WTC11 (cell line): ENCODE measurements at regions not wholly inside any gene's neighbourhood (a gene's known extent, or its start where the extent isn't known, plus 50 kb on each side); places are given as distances from the start of the nearest gene placed in this dataset.

Experiments
- ATAC-seq: fragments of 200-7000 bp; cut with Tn5 transposase; 2 replicates; pipeline ENCODE4 v1.10.0; 2021; ENCODE audit warnings: mild to moderate bottlenecking, moderate library complexity
- CTCF ChIA-PET: fragments of 300-600 bp; sonication (Branson Sonifier 250); formaldehyde crosslinking; loops from one replicate; lab custom pipeline; 2021; ENCODE audit warnings: antibody characterized with exemption; lab: Charles Lee
- POLR2A ChIA-PET: fragments of 350-600 bp; sonication (Branson Sonifier 250); formaldehyde crosslinking; loops from one replicate; lab custom pipeline; 2021; ENCODE audit warnings: antibody characterized with exemption; lab: Charles Lee
- DNase-seq: peaks from one replicate; pipeline ENCODE4 v3.0.0; 2021; ENCODE audit warnings: low spot score
- H3K27ac Mint-ChIP-seq: 2 replicates; pipeline ENCODE4 v1.8.0; 2021; ENCODE audit warnings: mixed read lengths
- H3K27me3 Mint-ChIP-seq: 2 replicates; pipeline ENCODE4 v1.8.0; 2021; ENCODE audit warnings: low read depth, mild to moderate bottlenecking, moderate library complexity, mixed read lengths
- H3K36me3 Mint-ChIP-seq: 2 replicates; pipeline ENCODE4 v1.8.0; 2021; ENCODE audit warnings: mixed read lengths
- H3K4me1 Mint-ChIP-seq: 2 replicates; pipeline ENCODE4 v1.8.0; 2022; ENCODE audit warnings: mixed read lengths
- H3K4me3 Mint-ChIP-seq: 2 replicates; pipeline ENCODE4 v1.8.0; 2021; ENCODE audit warnings: mild to moderate bottlenecking, moderate library complexity, mixed read lengths
- H3K9me3 Mint-ChIP-seq: 2 replicates; pipeline ENCODE4 v1.8.0; 2021; ENCODE audit warnings: mixed read lengths
- ATF1 ChIP-seq: sonication (generic); formaldehyde crosslinking; IDR thresholded peaks from 2 replicates; pipeline ENCODE4 v1.8.1; 2023; ENCODE audit warnings: mild to moderate bottlenecking, moderate library complexity, missing genetic modification reagents
- CREB1 ChIP-seq: sonication (generic); formaldehyde crosslinking; IDR thresholded peaks from 2 replicates; pipeline ENCODE4 v1.8.0; 2023; ENCODE audit warnings: mild to moderate bottlenecking, missing genetic modification reagents
- CREM ChIP-seq: sonication (generic); formaldehyde crosslinking; IDR thresholded peaks from 2 replicates; pipeline ENCODE4 v1.8.1; 2022; ENCODE audit warnings: mild to moderate bottlenecking, missing genetic modification reagents, moderate library complexity
- ESRRA ChIP-seq: sonication (generic); formaldehyde crosslinking; IDR thresholded peaks from 2 replicates; pipeline ENCODE4 v1.8.1; 2022; ENCODE audit warnings: mild to moderate bottlenecking, missing genetic modification reagents, borderline replicate concordance
- ETV6 ChIP-seq: sonication (generic); formaldehyde crosslinking; IDR thresholded peaks from 2 replicates; pipeline ENCODE4 v1.8.1; 2022; ENCODE audit warnings: mild to moderate bottlenecking, missing genetic modification reagents
- FOXP4 ChIP-seq: sonication (generic); formaldehyde crosslinking; IDR thresholded peaks from 2 replicates; pipeline ENCODE4 v1.8.0; 2022; ENCODE audit warnings: mild to moderate bottlenecking, missing genetic modification reagents
- HMGA2 ChIP-seq: fragments of 250-450 bp; sonication (Bioruptor Pico); IDR thresholded peaks from 2 replicates; pipeline ENCODE4 v1.4.0; 2021; ENCODE audit warnings: mild to moderate bottlenecking, moderate library complexity
- IRF1 ChIP-seq: sonication (generic); formaldehyde crosslinking; IDR thresholded peaks from 2 replicates; pipeline ENCODE4 v1.8.0; 2023; ENCODE audit warnings: missing genetic modification reagents
- OVOL2 ChIP-seq: fragments of 250-450 bp; sonication (Bioruptor Pico); IDR thresholded peaks from 2 replicates; pipeline ENCODE4 v1.9.0; 2021; ENCODE audit warnings: mild to moderate bottlenecking, borderline replicate concordance
- RELA ChIP-seq: sonication (generic); formaldehyde crosslinking; IDR thresholded peaks from 2 replicates; pipeline ENCODE4 v1.8.1; 2022; ENCODE audit warnings: missing genetic modification reagents, mild to moderate bottlenecking, borderline replicate concordance
- RORB ChIP-seq: fragments of 250-450 bp; sonication (Bioruptor Pico); IDR thresholded peaks from 2 replicates; pipeline ENCODE4 v1.9.0; 2021; ENCODE audit warnings: mild to moderate bottlenecking
- SP1 ChIP-seq: sonication (generic); formaldehyde crosslinking; conservative IDR thresholded peaks from 2 replicates; pipeline ENCODE4 v1.8.1; 2022; ENCODE audit warnings: missing genetic modification reagents
- TCF7 ChIP-seq: sonication (generic); formaldehyde crosslinking; IDR thresholded peaks from 2 replicates; pipeline ENCODE4 v1.8.0; 2022; ENCODE audit warnings: mild to moderate bottlenecking, low read depth, missing genetic modification reagents, moderate library complexity
- TEAD1 ChIP-seq: sonication (generic); formaldehyde crosslinking; IDR thresholded peaks from 2 replicates; pipeline ENCODE4 v1.8.0; 2022; ENCODE audit warnings: mild to moderate bottlenecking, missing genetic modification reagents
- ZBTB21 ChIP-seq: sonication (generic); formaldehyde crosslinking; IDR thresholded peaks from 2 replicates; pipeline ENCODE4 v1.8.1; 2023; ENCODE audit warnings: mild to moderate bottlenecking, missing genetic modification reagents, borderline replicate concordance
- ZNF138 ChIP-seq: sonication (generic); formaldehyde crosslinking; conservative IDR thresholded peaks from 2 replicates; pipeline ENCODE4 v1.8.1; 2022; ENCODE audit warnings: mild to moderate bottlenecking, moderate library complexity, missing genetic modification reagents
- ZNF232 ChIP-seq: sonication (generic); formaldehyde crosslinking; IDR thresholded peaks from 2 replicates; pipeline ENCODE4 v1.8.0; 2022; ENCODE audit warnings: mild to moderate bottlenecking, missing genetic modification reagents
- ZNF317 ChIP-seq: sonication (generic); formaldehyde crosslinking; IDR thresholded peaks from 2 replicates; pipeline ENCODE4 v1.8.1; 2023; ENCODE audit warnings: low read depth, mild to moderate bottlenecking, moderate library complexity, missing genetic modification reagents, borderline replicate concordance
- ZNF416 ChIP-seq: fragments of 250-450 bp; sonication (Bioruptor Pico); IDR thresholded peaks from 2 replicates; pipeline ENCODE4 v1.9.0; 2021; ENCODE audit warnings: mild to moderate bottlenecking, inconsistent platforms
- ZSCAN18 ChIP-seq: fragments of 250-450 bp; sonication (Bioruptor Pico); IDR thresholded peaks from 2 replicates; pipeline ENCODE4 v2.1.2; 2022; ENCODE audit warnings: mild to moderate bottlenecking, moderate library complexity
- TF ChIP-seq, protein P1 (sequence below): sonication (generic); formaldehyde crosslinking; IDR thresholded peaks from 2 replicates; pipeline ENCODE4 v1.8.1; 2022; ENCODE audit warnings: missing genetic modification reagents, borderline replicate concordance
- TF ChIP-seq, protein P2 (sequence below): sonication (generic); formaldehyde crosslinking; IDR thresholded peaks from 2 replicates; pipeline ENCODE4 v1.8.1; 2023; ENCODE audit warnings: mild to moderate bottlenecking, missing genetic modification reagents, borderline replicate concordance

- TF ChIP-seq TCF7 (CRISPR knock-in tag) (no peak), ZBTB21 (CRISPR knock-in tag) (no peak), HMGA2 (CRISPR knock-in tag) (no peak), SP1 (no peak), ESRRA (CRISPR knock-in tag) (no peak), TEAD1 (CRISPR knock-in tag) (no peak), RELA (CRISPR knock-in tag) (no peak)
Observed at GRCh38 chr2:180578441-180578840, 402.0 kb upstream of the UBE2E3 start (continued).

DNA sequence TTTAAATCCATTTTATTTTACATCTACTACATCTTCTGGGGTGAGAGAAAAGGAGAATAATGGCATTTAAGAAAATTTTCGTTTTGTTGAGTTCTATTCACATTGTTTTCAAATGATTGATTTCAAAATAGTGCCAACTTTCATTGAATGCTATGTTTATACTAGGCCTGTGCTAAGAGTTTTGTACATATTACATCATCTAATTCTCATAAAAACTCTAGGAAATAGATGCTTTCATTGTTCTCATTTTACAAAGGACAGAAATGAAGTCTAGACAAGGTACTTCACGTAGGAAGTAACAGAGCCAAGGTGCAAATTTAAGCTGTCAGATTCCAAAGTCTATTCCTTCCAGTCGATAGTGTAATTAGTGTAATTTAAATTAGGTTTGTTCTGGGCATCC is 402.8 kb upstream of the UBE2E3 start:
- H3K9me3 Mint-ChIP-seq, result no peaks in the 10 kb centered on the region
- no peak overlapping the region for H3K27ac Mint-ChIP-seq
- CTCF ChIA-PET, result no interaction called here
- H3K4me1 Mint-ChIP-seq, result no peaks in the 10 kb centered on the region
- H3K36me3 Mint-ChIP-seq, result no peaks in the 10 kb centered on the region
- H3K4me3 Mint-ChIP-seq, result no peak overlapping the region
- TF ChIP-seq CREM (CRISPR knock-in tag) (no peak), ETV6 (CRISPR knock-in tag) (no peak), ZNF232 (no peak), ZNF416 (CRISPR knock-in tag) (no peak), ZNF317 (CRISPR knock-in tag) (no peak), OVOL2 (CRISPR knock-in tag) (no peak), ATF1 (CRISPR knock-in tag) (no peak)
- TF ChIP-seq, protein P1, sequence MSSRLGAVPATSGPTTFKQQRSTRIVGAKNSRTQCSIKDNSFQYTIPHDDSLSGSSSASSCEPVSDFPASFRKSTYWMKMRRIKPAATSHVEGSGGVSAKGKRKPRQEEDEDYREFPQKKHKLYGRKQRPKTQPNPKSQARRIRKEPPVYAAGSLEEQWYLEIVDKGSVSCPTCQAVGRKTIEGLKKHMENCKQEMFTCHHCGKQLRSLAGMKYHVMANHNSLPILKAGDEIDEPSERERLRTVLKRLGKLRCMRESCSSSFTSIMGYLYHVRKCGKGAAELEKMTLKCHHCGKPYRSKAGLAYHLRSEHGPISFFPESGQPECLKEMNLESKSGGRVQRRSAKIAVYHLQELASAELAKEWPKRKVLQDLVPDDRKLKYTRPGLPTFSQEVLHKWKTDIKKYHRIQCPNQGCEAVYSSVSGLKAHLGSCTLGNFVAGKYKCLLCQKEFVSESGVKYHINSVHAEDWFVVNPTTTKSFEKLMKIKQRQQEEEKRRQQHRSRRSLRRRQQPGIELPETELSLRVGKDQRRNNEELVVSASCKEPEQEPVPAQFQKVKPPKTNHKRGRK (CRISPR knock-in tag), result no peak
- H3K27me3 Mint-ChIP-seq, result no peaks in the 10 kb centered on the region
- ATAC-seq (no peak), DNase-seq (no peak)
- POLR2A ChIA-PET, result no interaction called here

DNA sequence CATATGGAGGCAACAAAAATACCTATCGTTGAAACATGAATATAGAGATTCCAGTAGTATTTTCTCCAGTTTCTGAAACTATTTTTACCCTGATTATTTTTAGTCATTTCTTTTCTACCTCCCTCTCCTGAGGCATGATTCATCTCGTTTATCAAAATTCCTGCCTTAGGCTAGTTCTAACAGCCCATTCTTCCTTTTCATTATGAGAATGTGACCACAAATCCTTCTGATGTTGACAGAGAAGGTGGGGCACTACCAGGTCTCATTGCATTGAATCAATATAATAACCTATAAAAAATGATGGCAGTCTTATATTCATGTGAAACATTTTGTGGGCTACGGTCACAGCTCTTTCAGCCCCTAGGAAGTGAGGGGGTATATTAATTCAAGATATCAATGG is 406.5 kb upstream of the UBE2E3 start:
- H3K36me3 Mint-ChIP-seq, result no peaks in the 10 kb centered on the region
- H3K27me3 Mint-ChIP-seq, result no peaks in the 10 kb centered on the region
- no peak overlapping the region for H3K27ac Mint-ChIP-seq
- DNase-seq (no peak), ATAC-seq (no peak)
- H3K9me3 Mint-ChIP-seq, result no peaks in the 10 kb centered on the region
- no peaks in the 10 kb centered on the region for H3K4me1 Mint-ChIP-seq
- POLR2A ChIA-PET, result no interaction called here
- CTCF ChIA-PET, result no interaction called here
- TF ChIP-seq ZSCAN18 (CRISPR knock-in tag) (no peak), FOXP4 (no peak), ZNF416 (CRISPR knock-in tag) (no peak), CREB1 (CRISPR knock-in tag) (no peak), ZNF138 (CRISPR knock-in tag) (no peak), TCF7 (CRISPR knock-in tag) (no peak), RORB (CRISPR knock-in tag) (no peak), IRF1 (CRISPR knock-in tag) (no peak), RELA (CRISPR knock-in tag) (no peak)
- TF ChIP-seq, protein P2, sequence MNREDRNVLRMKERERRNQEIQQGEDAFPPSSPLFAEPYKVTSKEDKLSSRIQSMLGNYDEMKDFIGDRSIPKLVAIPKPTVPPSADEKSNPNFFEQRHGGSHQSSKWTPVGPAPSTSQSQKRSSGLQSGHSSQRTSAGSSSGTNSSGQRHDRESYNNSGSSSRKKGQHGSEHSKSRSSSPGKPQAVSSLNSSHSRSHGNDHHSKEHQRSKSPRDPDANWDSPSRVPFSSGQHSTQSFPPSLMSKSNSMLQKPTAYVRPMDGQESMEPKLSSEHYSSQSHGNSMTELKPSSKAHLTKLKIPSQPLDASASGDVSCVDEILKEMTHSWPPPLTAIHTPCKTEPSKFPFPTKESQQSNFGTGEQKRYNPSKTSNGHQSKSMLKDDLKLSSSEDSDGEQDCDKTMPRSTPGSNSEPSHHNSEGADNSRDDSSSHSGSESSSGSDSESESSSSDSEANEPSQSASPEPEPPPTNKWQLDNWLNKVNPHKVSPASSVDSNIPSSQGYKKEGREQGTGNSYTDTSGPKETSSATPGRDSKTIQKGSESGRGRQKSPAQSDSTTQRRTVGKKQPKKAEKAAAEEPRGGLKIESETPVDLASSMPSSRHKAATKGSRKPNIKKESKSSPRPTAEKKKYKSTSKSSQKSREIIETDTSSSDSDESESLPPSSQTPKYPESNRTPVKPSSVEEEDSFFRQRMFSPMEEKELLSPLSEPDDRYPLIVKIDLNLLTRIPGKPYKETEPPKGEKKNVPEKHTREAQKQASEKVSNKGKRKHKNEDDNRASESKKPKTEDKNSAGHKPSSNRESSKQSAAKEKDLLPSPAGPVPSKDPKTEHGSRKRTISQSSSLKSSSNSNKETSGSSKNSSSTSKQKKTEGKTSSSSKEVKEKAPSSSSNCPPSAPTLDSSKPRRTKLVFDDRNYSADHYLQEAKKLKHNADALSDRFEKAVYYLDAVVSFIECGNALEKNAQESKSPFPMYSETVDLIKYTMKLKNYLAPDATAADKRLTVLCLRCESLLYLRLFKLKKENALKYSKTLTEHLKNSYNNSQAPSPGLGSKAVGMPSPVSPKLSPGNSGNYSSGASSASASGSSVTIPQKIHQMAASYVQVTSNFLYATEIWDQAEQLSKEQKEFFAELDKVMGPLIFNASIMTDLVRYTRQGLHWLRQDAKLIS (CRISPR knock-in tag), result no peak
- no peak overlapping the region for H3K4me3 Mint-ChIP-seq
